AG04449 (cell line): ENCODE measurements at regions not wholly inside any gene's neighbourhood (a gene's known extent, or its start where the extent isn't known, plus 50 kb on each side); places are given as distances from the start of the nearest gene placed in this dataset.

Source experiments
- CTCF ChIA-PET: fragments of 350-600 bp; formaldehyde crosslinking; extraction: SDS; loops from one replicate; lab custom pipeline; 2021; ENCODE audit warnings: antibody characterized with exemption; lab: Yijun Ruan, JAX
- POLR2A ChIA-PET: fragments of 400-600, 350-600 bp; formaldehyde crosslinking; extraction: SDS; loops from one replicate; lab custom pipeline; 2020; ENCODE audit warnings: antibody characterized with exemption, inconsistent platforms; lab: Yijun Ruan, JAX
- DNase-seq: peaks from one replicate; pipeline ENCODE4 v3.0.0-alpha.2; 2010; ENCODE audit warnings: low read depth, low spot score
- H3K4me3 ChIP-seq: 2 replicates; pipeline ENCODE4 v1.5.1; 2011; ENCODE audit warnings: low read depth, mild to moderate bottlenecking, control low read depth, low read length
- CTCF ChIP-seq: IDR thresholded peaks from one replicate; pipeline ENCODE4 v1.5.1; 2011; ENCODE audit warnings: mild to moderate bottlenecking, moderate library complexity, low read length, control low read depth, inconsistent platforms; ENCODE audit not compliant: insufficient read depth; ENCODE audit errors: missing control alignments

DNA sequence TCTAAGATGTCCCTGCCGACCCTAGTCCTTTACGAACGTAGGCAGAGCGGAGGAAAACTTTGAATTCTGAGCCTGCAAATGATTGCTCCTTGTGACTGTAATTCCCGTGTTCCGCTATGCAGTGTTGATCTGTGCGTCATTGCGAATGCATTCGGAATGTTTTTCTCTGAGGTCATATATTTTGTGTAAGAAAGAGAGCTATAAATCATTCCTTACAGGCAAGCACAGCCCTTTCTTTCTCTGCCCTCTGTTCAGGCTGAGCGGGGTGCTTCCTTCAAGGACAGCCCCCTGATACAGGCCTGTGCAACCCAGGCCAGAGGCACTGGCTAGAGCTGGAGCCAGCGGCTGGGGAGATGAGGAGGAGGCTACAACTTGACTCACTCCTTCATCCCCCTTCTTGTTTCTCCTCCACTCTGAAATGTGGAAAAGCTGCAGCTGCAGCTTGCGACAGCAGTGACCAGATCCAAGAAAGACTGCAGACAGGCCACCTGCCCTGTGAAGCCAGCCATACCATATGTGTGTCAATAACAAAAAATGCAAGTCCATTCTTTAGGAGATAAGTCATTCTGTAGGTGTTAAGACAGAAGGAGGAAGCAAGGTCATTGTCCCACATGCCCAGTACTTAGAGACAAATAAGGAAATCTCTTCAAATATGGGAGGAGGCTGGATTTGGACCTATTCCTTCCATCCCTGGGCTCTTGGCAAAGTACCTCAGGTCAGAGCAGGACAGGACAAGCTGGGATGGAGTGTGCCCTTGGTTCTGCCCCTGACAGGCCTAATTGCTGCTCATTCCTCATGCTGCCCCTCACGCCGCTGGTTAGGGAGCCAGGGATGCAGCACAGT, 345.7 kb upstream of the WWC1 start:
- H3K4me3 ChIP-seq: no peak overlapping the region
- POLR2A ChIA-PET: interaction anchor here (0.6 to 1.4 kb wide), 6 partner anchors 48 to 275 kb away, joined by 3 to 7 read pairs (median 3); no protein-coding TSS in a partner anchor
- no peak for TF ChIP-seq CTCF
- CTCF ChIA-PET: interaction anchor here (0.8 to 1.1 kb wide), 3 partner anchors 8 to 363 kb away, joined by 3 read pairs; no protein-coding TSS in a partner anchor
- peak; percentile 96 for DNase-seq

- CTCF ChIA-PET: interaction anchor here (1.1 kb wide), 1 partner anchor 222 kb away, joined by 3 read pairs; no protein-coding TSS in a partner anchor
- no peak for DNase-seq
- POLR2A ChIA-PET: no interaction called here
These were observed 344.1 kb upstream of the WWC1 start for GRCh38 chr5:167947306-167947705.

GRCh38 chr5:167948251-167948650, 343.2 kb upstream of the WWC1 start:
- no peak overlapping the region for H3K4me3 ChIP-seq
- no peak for DNase-seq
- no peak for TF ChIP-seq CTCF
- CTCF ChIA-PET: interaction anchor here (1.4 kb wide), 1 partner anchor 14 kb away, joined by 4 read pairs; no protein-coding TSS in a partner anchor
- POLR2A ChIA-PET: no interaction called here

More at GRCh38 chr5:167947306-167947705, 344.1 kb upstream of the WWC1 start:
- TF ChIP-seq CTCF: no peak
- no peak overlapping the region for H3K4me3 ChIP-seq

DNA sequence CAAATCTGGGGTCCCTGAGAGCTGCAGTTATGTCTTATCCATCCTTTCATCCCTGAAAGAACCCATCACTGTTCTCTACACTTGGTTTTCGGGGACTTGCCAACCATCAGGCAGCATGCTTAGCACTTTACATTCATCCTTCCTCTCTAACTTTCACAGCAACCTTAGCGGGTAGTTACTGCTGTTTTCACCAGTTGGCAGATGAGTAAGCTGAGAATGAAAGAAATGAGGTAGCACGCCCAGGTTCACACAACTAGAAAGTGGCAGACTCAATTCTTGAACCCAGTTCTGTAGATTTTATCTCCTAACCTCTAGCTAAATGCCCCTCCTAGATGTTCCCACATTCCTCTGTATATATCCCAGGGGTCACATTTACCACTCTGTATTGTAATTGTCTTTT, 342.0 kb upstream of the WWC1 start:
- no peak for DNase-seq
- no peak for TF ChIP-seq CTCF
- ChIA-PET CTCF (interaction anchor here (1.0 to 1.4 kb wide), 2 partner anchors 128 to 224 kb away, joined by 3 read pairs; no protein-coding TSS in a partner anchor), POLR2A (interaction anchor here (0.6 to 2.0 kb wide), 3 partner anchors 10 to 146 kb away, joined by 3 to 5 read pairs (median 3); no protein-coding TSS in a partner anchor)
- no peak overlapping the region for H3K4me3 ChIP-seq

- ChIA-PET POLR2A (interaction anchor here (0.6 to 2.0 kb wide), 4 partner anchors 10 to 147 kb away, joined by 3 to 5 read pairs (median 3); no protein-coding TSS in a partner anchor), CTCF (interaction anchor here (1.4 to 1.8 kb wide), 2 partner anchors 20 to 224 kb away, joined by 3 read pairs; no protein-coding TSS in a partner anchor)
- peak; percentile 79 for DNase-seq
- H3K4me3 ChIP-seq: no peak overlapping the region
- no peak for TF ChIP-seq CTCF
These were observed 341.2 kb upstream of the WWC1 start for GRCh38 chr5:167950126-167950721.
